OCI-LY1 (cell line): ENCODE measurements at regions not wholly inside any gene's neighbourhood (a gene's known extent, or its start where the extent isn't known, plus 50 kb on each side); places are given as distances from the start of the nearest gene placed in this dataset.

Experiments used
- H2AFZ ChIP-seq: fragments of 200-600 bp; sonication (generic), shearing (Covaris generic); 2 replicates; pipeline ENCODE4 v1.6.0; 2014; ENCODE audit warnings: antibody characterized with exemption, mild to moderate bottlenecking, low read length
- H3F3A ChIP-seq: fragments of 200-600 bp; sonication (generic), shearing (Covaris generic); 2 replicates; pipeline ENCODE4 v1.6.0; 2014; ENCODE audit warnings: mild to moderate bottlenecking, antibody characterized with exemption, low read length, moderate library complexity; ENCODE audit not compliant: insufficient read depth
- H3K27ac ChIP-seq: fragments of 200-600 bp; sonication (generic); 2 replicates; pipeline ENCODE4 v1.5.1; 2014; ENCODE audit warnings: low read length, mixed run types, mild to moderate bottlenecking, low read depth; ENCODE audit not compliant: poor library complexity, severe bottlenecking
- H3K27me3 ChIP-seq: fragments of 200-600 bp; sonication (generic); 2 replicates; pipeline ENCODE4 v1.6.0; 2014; ENCODE audit warnings: antibody characterized with exemption, mild to moderate bottlenecking, low read length, moderate library complexity; ENCODE audit not compliant: insufficient read depth
- H3K36me3 ChIP-seq: fragments of 200-600 bp; sonication (generic); 2 replicates; pipeline ENCODE4 v1.6.1; 2014; ENCODE audit warnings: mild to moderate bottlenecking, antibody characterized with exemption, low read length, moderate library complexity, mixed read lengths; ENCODE audit not compliant: insufficient read depth
- H3K4me1 ChIP-seq: fragments of 200-600 bp; sonication (generic); 2 replicates; pipeline ENCODE4 v1.5.1; 2014; ENCODE audit warnings: mild to moderate bottlenecking, low read length, moderate library complexity; ENCODE audit not compliant: insufficient read depth, severe bottlenecking
- H3K4me2 ChIP-seq: fragments of 200-600 bp; sonication (generic), shearing (Covaris generic); 2 replicates; pipeline ENCODE4 v1.6.1; 2014; ENCODE audit warnings: low read length
- H3K4me3 ChIP-seq: fragments of 200-600 bp; sonication (generic); 2 replicates; pipeline ENCODE4 v1.5.1; 2014; ENCODE audit warnings: low read length, low read depth, mild to moderate bottlenecking, mixed read lengths; ENCODE audit not compliant: poor library complexity, severe bottlenecking
- H3K79me2 ChIP-seq: fragments of 200-600 bp; shearing (Covaris generic); 2 replicates; pipeline ENCODE4 v1.6.1; 2016; ENCODE audit warnings: mixed run types, low read length, mixed read lengths; ENCODE audit not compliant: insufficient read depth
- H3K9ac ChIP-seq: fragments of 200-600 bp; sonication (generic), shearing (Covaris generic); 2 replicates; pipeline ENCODE4 v1.6.1; 2014; ENCODE audit warnings: mild to moderate bottlenecking, low read length, mixed read lengths
- H3K9me2 ChIP-seq: fragments of 200-600 bp; sonication (generic), shearing (Covaris generic); 2 replicates; pipeline ENCODE4 v1.6.1; 2014; ENCODE audit warnings: low read depth, mild to moderate bottlenecking, low read length, mixed read lengths
- H3K9me3 ChIP-seq: fragments of 200-600 bp; shearing (Covaris generic); 2 replicates; pipeline ENCODE4 v1.6.1; 2014; ENCODE audit warnings: low read length, mixed read lengths
- H4K20me1 ChIP-seq: fragments of 200-600 bp; sonication (generic), shearing (Covaris generic); 2 replicates; pipeline ENCODE4 v1.6.0; 2016; ENCODE audit warnings: mild to moderate bottlenecking, low read length; ENCODE audit not compliant: insufficient read depth
- EZH2 ChIP-seq: fragments of 200-600 bp; sonication (generic), shearing (Covaris generic); IDR thresholded peaks from 2 replicates; pipeline ENCODE4 v1.8.0; 2017; ENCODE audit warnings: borderline replicate concordance, mixed run types, mild to moderate bottlenecking, antibody characterized with exemption, low read length, moderate library complexity, mixed read lengths
- TF ChIP-seq, protein P1 (sequence below): fragments of 200-600 bp; sonication (generic), shearing (Covaris generic); IDR thresholded peaks from 2 replicates; pipeline ENCODE4 v1.5.1; 2017; ENCODE audit warnings: mild to moderate bottlenecking, antibody characterized with exemption, low read length, moderate library complexity, mixed read lengths

DNA sequence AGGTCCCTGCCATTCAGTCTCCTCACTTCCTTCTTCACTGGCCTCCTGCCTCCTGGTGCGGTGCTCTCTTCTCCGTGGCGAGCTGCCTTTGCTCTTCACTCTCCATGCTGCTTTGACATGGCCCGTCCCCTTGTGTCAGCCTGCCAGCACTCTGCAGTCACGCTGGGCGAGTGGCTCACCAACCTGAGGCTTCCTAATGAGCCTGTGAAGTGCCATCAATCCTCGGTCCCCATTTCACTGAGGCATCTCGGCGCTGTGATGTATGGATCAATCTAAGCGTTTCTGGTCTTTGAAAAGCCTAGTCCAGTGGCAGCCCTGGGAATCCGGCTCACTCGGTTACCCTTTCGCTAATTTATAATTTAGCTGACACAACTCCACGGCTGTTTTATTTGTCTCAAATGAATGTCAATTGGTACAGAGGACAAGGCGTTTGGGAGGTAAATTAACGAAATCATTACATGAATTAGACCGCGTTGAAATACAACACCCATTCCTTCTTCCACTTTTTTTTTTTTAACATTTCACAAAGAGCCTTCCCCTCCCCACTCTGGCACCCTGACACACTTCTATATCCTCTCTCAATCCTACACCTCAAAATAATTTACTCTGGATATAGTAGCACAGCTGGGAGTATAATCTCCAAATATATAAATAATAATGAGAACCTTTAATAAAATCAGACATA, 610.7 kb downstream of the TMEM114 start:
- Histone ChIP-seq H3K4me1 (no peaks in the 10 kb centered on the region), H3K27ac (no peak overlapping the region), H3K36me3 (no peaks in the 10 kb centered on the region), H3F3A (no peaks in the 10 kb centered on the region), H3K4me2 (no peak overlapping the region), H3K4me3 (no peak overlapping the region), H4K20me1 (no peaks in the 10 kb centered on the region), H3K9me3 (no peaks in the 10 kb centered on the region), H3K79me2 (no peaks in the 10 kb centered on the region), H3K27me3 (no peaks in the 10 kb centered on the region), H2AFZ (no peak overlapping the region), H3K9me2 (no peaks in the 10 kb centered on the region), H3K9ac (no peak overlapping the region)
- TF ChIP-seq, protein P1, sequence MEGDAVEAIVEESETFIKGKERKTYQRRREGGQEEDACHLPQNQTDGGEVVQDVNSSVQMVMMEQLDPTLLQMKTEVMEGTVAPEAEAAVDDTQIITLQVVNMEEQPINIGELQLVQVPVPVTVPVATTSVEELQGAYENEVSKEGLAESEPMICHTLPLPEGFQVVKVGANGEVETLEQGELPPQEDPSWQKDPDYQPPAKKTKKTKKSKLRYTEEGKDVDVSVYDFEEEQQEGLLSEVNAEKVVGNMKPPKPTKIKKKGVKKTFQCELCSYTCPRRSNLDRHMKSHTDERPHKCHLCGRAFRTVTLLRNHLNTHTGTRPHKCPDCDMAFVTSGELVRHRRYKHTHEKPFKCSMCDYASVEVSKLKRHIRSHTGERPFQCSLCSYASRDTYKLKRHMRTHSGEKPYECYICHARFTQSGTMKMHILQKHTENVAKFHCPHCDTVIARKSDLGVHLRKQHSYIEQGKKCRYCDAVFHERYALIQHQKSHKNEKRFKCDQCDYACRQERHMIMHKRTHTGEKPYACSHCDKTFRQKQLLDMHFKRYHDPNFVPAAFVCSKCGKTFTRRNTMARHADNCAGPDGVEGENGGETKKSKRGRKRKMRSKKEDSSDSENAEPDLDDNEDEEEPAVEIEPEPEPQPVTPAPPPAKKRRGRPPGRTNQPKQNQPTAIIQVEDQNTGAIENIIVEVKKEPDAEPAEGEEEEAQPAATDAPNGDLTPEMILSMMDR: no peak

DNA sequence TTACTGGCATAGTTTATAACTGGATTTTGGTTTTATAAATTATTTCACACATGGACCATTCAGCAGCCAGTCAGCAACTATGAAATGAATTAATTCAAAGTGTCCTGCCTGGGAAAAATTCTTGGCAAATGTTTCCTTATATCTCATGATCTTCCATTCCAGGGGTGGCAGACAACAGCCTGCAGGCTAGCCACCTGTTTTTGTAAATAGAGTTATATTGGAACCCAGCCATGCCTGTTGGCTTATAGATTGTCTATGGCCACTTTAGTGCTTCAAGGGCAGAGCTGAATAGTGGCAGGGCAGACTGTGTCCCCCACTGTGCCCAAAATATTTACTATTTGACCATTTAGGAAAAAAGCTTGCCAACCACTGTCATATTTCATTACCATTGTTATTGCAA, 613.7 kb downstream of the TMEM114 start:
- Histone ChIP-seq H3K9me2 (no peaks in the 10 kb centered on the region), H4K20me1 (no peaks in the 10 kb centered on the region), H3F3A (no peaks in the 10 kb centered on the region), H3K27ac (no peak overlapping the region), H3K9ac (no peak overlapping the region), H3K9me3 (no peaks in the 10 kb centered on the region), H3K36me3 (no peaks in the 10 kb centered on the region), H3K27me3 (no peaks in the 10 kb centered on the region), H3K4me3 (no peak overlapping the region), H3K4me2 (no peak overlapping the region), H2AFZ (no peak overlapping the region), H3K4me1 (no peaks in the 10 kb centered on the region), H3K79me2 (no peaks in the 10 kb centered on the region)
- TF ChIP-seq EZH2: no peak
- TF ChIP-seq, protein P1: no peak

DNA sequence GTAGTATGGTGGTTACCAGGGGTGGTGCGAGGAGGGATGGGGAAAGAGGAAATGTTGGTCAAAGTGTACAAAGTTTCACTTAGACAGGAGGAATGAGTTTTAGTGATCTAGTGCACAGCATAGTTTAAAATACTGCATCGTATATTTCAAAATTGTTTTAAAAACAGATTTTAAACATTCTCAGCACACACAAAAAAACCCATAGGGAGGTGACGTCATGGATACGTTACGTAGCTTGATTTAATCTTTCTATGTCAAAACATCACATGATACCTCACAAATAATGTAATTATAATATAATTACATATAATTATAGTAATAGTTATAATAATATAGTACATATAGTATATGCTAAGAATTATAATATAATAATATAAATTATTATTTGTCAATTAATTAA, 614.2 kb downstream of the TMEM114 start:
- Histone ChIP-seq H3K4me2 (no peak overlapping the region), H3K36me3 (no peaks in the 10 kb centered on the region), H4K20me1 (no peaks in the 10 kb centered on the region), H3K9me2 (no peaks in the 10 kb centered on the region), H3K4me3 (no peak overlapping the region), H3K9me3 (no peaks in the 10 kb centered on the region), H3F3A (no peaks in the 10 kb centered on the region), H3K9ac (no peak overlapping the region), H3K27ac (no peak overlapping the region), H2AFZ (no peak overlapping the region), H3K79me2 (no peaks in the 10 kb centered on the region), H3K4me1 (no peaks in the 10 kb centered on the region), H3K27me3 (no peaks in the 10 kb centered on the region)
- no peak for TF ChIP-seq EZH2
- TF ChIP-seq, protein P1: no peak
